Stimulated activated CD4-positive, alpha-beta T cell treated with anti-CD3 and anti-CD28 coated beads, Interleukin-1b, Interleukin-23, amount 100 ng/mL, for 48 hours (primary cell): ENCODE measurements at regions not wholly inside any gene's neighbourhood (a gene's known extent, or its start where the extent isn't known, plus 50 kb on each side); places are given as distances from the start of the nearest gene placed in this dataset.
A peak's percentile ranks its signal among the peaks of the same experiment; 100 is the strongest.
"Not testable (repeated sequence)": the region's sequence is repeated elsewhere in the genome, so short reads cannot be mapped to it uniquely, and the experiment has no call there.

Experiments used
- DNase-seq: peaks from one replicate; pipeline ENCODE4 v3.0.0-alpha.2; 2020

DNA sequence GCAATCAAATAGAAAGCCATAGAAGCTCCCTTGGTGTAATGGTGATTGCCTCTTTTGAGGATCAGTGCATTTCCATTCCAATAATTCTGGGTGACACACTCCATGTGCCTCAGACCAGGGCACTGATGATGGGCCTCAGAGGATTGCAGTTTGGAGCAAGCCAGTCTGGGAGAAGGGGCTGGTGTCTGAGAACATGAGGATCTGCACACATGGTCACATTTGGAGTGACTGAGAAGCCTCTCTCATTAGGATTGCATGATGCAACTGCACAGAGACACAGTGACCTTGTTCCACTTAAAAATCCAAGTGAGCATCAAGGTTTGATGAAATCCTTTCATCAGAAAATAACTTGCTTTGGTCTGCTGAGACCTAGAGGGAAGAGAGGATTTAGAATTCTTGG lies 216.4 kb downstream of the ANKRD30B start:
- no peak for DNase-seq

DNA sequence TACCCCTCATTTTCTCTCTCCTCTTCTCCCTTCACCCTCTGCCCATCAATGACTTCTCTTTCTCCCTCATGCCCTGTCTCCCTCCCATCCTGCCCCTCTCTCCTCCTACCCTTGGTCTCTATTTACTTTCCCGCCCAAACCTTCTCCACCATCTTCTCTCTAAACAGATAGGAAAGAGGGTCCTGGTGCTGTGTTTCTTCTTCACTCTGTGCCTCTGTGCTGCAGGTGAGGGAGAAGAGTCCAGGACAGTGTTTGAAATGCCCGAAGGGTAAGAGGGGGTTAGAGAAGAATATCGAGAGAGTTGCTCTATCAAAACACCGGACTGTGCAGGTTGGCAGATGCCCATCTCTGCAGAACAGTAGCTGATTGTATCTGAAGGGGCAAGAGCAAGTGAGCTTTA lies 217.0 kb downstream of the ANKRD30B start:
- not testable (repeated sequence) for DNase-seq

DNA sequence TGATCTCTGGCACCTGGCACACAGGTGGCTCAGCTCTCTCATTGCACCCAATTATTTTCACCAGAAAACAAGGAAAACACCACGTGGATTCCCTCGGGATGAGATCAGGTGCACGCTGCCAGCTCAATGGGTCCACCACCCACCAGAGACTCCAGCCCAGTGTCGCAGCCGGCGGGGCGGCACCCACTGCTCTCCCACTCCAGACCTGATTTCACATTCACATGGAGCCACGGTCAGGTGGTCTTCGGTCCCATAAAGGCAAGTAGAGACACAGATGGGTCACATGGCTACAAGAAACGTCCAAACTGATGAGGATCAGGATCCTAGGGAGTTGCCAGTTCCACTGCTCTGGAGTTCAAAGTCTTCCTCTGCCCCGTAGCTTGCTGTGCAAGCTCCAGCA lies 217.6 kb downstream of the ANKRD30B start:
- DNase-seq = no peak

DNA sequence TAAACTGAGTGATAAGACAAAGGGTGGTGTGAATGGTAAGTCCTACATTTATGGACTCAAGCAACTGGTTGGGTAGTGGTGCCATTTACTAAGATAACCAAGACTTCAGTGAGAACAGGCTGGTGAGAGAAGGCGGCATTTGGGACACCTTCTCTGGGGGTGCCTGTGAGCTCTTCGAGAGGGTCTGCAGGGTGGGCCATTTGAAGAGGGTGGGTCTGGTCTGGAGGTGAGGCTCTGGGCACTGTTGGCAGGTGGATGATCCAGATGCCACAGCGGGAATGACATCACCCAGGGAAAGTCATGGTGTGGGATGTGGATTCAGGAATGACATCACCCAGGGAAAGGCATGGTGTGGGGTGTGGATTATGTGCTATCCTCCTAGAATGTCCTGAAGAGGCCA lies 219.3 kb downstream of the ANKRD30B start:
- not testable (repeated sequence) for DNase-seq

DNA sequence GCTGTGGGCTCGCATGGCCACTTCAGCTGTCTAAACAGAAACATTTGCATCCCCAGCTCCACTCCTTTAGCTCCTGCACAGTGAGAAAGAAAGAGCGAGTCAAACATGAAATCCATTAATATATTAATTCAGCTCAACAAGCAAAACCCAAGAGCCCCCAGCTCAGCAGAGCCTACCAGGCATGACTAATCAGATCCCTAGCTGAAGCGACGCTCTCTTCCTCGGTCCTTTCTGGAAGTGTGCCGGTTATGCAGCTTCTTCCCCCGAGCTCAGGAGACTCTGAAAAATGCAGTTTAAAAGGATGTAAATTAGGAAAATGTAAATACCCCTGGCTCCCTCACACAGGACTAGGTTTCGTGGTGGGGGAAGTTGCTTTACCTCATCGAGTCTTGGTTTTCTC lies 221.5 kb downstream of the ANKRD30B start:
- DNase-seq = no peak

DNA sequence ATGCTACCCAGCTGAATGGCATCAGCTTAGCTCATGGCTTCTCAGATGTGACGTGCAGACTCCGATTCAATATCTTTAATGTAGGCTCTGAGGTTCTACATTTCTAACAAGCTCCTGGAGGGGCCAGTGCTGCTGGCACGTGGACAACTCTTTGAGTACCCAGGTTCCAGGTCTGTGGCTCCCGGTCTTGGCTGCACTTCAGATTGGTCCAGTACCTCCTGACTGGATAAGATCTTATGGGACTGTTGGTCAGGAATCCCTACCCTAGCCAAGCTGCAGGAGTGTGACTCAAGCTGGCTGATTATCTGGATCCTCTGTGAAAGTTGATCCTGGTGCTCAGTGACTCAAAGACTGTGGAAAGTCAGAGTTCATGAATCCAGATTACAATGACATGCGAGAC lies 222.1 kb downstream of the ANKRD30B start:
- no peak for DNase-seq

DNA sequence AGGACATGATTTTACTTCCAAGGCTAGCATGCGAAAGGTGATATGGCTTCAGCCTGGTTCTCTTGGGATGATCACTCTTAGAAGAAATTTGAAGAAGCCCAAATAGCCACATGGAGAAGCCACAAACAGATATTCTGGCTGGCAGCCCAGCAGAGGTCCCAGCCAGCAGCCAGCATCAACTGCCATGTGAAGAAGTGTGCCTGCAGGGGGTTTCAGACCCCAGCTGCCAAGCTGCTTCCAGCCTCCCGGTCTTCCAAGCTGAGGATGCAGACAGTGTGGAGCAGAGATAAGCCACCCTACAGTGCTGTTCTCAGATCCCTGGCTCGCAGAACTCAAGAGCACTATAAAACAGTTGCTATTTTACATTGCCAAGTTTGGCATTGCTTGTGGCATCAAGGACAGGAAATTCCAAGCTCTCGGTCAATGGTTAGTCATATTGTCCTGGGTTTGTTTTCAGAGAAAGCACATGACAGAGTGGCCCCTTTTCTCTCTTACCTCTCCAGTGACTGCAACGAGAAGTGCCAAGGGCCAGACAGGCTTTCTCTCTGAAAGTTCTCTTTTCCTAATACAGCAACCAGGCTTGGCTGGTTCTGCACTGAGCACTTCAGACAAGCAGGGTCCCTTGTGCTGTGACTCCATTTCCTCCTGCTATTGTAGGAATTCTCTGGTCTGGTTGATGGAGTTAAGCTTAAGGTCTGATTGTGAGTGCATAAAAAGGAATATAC lies 223.7 kb downstream of the ANKRD30B start:
- DNase-seq = no peak

DNA sequence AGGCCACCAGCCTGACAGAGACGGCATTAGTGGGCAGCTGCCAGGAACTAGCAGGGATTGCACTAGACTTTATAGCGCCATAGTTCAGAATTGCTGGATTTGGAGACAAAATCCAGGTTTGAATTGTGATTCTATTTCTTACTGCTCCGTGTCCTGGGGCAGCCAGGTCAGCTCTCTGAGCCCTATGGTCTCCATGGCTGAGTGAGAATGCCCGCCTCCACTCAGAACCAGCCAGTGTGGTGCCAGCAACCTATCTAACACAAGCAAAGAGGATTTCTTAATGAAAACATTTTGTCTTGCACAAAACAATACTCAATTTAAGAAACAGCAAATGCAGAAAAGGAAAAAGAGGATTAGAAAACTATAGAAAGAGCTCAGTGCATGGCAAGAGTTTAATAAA lies 225.4 kb downstream of the ANKRD30B start:
- DNase-seq = not testable (repeated sequence)

DNA sequence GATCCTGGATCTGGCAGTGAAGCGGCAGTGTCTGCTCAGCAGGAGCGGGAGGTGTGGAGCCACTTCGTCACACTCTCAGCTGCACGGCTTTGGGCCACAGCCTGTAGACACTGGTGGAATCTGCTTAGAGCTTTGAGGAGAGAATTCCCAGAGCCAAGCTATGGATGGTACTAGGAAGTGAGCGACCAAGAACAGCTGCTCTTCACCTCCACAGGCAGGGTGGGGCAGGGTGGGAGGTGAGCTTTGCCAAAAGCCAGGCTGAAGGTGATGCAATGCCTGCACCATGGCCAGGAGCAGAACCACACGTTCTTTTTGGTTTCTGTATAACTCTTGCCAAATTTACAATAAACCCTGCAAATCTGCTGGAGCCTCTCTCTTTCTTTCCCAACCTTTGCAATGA lies 226.1 kb downstream of the ANKRD30B start:
- no peak for DNase-seq

DNA sequence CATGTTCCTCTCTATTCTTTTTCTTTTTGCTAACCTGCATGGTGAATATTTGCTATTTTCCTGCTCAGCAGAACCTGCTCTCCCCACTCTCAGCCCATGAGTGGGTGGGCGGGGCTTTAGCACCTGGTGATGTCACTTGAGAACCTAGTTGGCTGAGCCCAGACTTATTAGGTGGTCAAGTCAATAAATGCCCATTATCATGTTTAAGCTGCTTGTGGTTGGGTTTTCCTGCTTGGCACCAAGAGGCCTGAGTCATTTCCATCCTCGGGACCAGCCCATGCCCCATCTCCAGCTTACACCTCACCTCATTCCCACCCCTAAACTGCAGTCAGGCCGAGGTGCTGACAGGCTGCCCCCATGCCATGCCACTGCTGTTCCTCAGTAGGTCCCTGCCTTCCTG lies 226.6 kb downstream of the ANKRD30B start:
- DNase-seq = no peak

DNA sequence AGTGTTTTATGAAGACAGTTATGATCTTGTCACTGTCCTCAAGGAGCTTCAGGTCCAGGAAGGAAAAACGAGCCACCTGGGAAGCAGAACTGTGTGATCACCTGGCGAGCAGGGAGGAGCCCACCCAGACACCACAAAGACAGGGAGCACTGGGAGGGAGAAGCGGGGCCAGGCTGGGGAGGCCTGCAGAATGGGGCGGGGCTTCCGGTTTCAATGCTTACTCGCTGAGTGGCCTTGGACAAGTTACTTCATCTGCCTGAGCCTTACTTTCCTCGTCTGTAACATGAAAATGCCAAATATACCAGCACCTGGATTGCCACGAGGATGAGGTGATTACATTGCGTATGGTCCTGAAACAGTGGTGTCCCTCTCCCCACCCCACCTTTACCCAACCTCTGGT lies 227.5 kb downstream of the ANKRD30B start:
- DNase-seq = no peak

DNA sequence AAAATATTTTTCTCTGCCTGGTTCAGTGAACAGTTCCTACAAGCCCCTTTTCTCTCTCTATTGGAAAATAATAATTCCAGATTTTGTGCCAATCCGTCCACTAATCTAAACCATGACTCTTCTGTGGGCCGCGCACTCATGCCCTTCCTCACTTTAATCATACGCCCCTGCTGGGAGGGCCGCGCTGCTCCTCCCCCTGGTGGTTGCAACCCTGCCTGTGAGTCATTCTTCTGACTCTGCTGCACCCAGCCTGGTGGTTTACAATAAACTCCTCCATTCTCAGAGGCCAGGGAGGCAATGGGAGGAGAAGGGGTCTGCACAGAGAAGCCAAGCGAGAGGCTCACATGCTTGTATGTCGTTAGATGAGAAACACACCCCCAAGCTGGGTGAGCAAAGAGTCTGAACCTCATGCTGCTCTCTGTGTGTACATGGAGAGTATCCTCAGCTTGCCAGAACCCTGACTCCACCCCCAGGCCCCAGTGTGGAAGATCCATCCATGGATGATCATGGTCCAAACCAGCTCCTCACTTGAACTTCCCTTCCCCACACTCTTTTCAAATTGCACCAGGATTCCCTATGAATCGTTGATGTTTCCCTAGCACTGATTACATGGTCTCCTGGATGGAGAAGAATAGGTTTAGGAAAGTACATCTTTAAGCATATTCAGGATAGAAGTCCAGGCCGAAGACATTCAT lies 228.9 kb downstream of the ANKRD30B start:
- DNase-seq = no peak

DNA sequence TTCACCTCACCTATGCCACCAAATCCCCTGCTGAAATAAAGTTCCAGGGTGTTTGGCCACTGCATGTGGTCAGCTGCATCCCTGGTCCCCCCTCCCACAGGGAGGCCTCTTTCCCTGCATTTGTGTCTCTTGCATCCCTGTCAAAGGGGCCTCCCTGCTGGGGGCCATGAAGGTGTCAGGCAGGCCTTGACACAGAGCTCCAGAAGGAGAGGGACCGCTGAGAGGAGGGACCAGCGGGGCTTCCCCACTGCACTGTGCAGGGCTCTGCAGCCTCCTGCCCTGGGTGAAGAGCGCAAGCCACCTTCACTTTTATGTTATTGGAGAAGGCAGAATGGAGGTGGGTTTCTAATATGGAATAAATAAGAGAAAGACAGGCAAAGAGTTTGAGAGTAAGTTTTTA lies 230.2 kb downstream of the ANKRD30B start:
- DNase-seq = no peak

DNA sequence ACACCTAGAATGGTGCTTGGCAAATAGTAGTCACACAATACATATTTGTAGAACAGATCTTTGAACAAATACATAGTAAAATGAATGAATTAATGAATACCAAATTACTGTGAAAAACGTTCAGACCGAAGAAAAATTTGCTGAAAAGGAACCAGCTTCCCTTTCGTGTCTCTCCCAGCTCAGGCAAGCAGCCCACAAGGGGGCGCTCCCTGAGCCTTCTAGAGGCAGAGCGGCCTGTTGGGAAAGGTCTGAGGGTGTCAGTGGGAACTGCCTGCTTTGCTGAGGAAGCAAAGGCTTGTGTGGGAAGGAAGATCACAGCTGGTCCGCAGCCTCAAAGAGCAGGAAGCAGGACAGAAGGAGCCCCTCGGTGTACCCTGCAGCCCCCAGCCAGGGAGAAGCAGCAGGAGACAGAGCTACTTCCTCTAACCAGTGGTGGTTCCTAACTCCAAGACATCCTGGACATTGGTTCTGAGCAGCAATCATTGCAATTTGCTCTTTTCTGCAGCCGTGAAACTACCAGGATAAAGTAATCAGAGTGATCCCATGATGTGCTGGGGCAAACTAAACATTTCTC lies 231.1 kb downstream of the ANKRD30B start:
- peak; percentile 48 for DNase-seq

DNA sequence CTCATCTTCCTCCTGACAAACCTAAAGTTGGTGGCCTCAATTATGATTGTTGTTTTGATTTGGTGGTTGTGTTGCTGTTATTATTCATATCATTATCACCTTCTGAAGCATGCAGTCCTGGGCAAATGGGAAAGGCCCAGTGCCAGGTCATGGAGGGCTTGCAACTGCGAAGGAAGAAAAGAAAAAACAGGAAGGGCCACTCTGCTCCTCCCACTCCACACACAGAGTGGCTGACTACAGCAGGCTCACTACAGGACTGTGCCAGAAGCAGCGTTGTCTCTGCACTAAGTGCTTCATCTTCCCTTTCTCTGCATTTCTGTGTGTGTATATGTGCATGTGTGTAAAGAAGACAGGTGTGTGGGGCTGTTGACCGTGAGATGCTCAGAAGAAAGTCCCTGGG lies 231.9 kb downstream of the ANKRD30B start:
- DNase-seq = no peak

DNA sequence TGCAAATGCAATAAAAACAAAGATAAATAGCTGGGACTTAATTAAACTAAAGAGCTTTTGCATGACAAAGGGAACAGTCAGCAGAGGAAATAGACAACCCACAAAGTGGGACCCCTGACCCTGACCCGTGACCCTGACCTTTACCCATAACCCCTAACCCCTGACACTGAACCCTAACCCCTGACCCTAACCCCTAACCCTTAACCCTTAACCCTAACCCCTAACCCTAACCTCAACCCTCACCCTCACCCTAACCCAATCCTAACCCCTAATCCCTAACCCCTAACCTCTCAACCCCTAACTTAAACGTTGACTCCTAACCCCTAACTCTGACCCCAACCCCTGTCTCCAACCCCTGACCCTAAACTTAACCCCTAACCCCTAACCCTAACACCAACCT lies 236.6 kb downstream of the ANKRD30B start:
- DNase-seq = not testable (repeated sequence)

DNA sequence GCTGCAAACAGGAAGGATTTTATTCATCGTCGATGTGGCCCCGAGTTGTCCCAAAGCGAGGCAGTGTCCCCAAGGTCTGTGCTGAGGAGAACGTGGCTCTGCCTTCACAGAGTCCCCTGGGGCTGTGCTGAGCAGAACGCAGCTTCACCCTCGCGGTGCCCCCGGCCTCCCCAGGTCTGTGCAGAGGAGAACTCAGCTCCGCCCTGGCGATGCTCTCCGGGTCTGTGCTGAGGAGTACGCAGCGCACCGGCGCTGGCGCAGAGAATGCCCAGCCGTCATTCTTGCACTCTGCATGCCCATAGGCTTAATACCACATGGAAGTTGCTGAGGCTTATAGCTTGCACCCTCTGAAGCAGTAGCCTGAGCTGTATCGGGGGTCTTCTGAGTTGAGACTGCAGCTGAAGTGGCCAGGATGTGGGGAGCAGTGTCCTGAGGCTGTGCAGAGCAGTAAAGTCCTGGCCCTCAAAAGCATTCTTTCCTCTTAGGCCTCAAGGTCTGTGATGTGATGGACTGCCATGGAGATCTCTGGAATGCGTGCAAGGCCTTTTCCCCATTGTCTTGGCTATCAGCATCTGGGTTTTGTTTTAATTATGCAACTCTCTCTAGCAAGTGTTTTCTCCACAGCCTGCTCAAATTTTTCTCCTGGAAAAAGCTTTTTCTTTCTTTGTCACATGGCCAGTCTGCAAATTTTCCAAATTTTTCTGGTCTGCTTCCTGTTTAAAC lies 237.5 kb downstream of the ANKRD30B start:
- not testable (repeated sequence) for DNase-seq

DNA sequence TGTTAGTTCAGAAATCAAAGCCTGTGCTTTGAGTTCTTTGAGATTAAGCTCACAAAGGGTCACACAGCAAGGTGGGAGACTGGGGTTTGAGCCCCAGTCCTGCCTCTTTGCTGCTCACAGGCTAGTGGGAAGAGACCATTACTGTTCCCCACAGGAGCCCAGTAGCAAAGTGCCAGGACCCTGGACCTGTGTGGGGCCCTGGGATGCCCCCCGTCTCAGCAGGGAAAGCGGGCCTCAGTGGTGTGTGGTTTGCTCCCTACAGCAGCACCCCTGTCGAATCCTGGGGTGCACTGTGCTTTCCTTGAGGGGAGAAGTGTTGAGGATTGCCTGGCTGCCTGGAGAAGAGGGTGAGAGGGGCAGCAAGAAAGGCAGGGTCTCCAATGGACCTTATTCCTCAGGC lies 239.4 kb downstream of the ANKRD30B start:
- not testable (repeated sequence) for DNase-seq

DNA sequence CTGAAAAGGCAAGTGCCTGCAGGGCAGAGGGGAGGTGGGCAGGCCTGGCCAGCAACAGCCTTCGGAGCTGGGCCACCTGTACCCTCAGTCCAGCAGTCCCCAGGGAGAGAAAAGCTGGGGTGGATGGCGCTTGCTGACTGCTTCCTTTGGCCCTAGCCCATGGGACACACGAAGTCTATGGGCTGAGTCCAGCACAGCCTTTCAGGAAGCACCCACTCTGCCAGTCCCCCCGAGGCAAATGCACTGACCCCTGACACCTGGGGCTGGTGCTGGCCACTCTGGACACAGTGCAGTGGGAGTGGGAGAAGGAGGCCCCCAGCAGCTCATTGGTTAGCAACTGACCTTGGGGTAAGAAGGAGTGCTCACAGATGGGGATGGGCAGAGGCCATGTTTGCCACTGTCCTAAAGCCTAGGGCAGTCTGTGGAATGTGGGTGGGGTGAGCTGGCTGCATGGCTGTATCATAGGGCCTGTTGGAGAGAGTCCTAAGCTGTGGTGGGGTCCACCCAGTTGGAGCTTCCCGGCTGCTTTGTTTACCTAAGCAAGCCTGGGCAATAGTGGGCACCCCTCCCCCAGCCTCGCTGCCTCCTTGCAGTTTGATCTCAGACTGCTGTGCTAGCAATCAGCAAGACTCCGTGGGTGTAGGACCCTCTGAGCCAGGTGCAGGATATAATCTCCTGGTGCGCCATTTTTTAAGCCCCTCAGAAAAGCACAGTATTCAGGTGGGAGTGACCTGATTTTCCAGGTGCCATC lies 240.2 kb downstream of the ANKRD30B start:
- not testable (repeated sequence) for DNase-seq

DNA sequence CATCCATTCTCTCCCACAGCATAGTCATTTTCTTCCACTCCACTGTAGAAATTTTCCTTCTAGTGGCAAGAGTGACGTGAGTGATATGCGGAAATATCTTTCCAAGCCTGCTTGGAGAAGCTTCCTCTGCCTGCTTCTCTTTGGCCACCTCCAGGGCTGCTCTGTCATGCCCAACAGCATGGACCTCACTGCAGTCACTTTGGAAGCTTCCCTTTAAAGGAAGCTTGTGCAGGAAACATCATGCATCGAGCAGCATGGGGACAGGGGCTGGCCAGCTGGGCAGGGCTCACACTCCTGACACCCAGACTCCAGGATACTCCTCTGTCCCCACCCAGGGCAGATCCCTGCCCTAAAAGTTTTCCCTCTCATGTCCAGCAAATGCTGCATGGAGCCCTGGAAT lies 241.6 kb downstream of the ANKRD30B start:
- not testable (repeated sequence) for DNase-seq

DNA sequence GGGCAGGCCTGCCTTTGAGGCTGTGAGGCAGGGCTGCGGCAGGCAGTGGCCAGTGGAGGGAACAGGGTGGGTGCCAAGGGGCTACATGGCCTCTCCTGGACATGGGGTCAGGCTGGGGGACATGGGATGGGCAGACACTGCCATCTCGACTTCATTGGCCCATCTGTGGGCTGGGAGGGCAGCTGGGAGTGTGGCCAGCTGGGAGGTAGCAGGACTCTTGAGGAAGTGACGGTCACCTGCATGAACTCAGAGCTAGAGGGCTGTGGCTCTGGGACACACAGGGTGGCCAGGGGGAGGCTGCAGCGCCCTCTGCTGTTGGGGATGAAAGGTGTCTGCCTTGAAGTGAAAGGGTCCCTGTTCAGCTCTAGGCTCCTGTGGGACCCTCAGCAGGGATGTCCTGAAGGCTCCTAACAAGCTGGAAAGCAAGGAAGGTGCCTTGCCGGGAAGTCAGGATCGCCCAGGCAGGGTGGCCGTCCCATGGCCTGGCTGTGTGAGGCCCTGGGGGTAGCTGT lies 244.0 kb downstream of the ANKRD30B start:
- not testable (repeated sequence) for DNase-seq

DNA sequence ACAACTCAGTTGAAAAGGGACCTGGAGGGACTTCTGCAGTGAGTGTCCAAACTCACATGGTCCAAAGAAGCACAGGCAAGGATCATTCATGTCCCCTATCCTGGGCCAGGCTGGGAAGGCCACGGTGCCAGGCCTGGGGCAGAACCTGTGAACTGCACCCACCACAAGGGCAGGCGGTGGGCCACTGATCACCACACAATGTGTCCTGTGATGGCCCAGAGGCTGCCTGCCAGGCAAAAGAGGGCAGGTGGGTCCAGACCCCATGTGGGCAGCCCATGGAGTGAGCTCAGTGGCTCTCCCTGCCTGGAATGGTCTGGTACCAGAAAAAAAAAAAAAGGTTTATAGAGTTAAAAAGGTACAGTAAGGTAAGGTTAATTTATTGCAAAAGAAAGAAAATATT lies 244.8 kb downstream of the ANKRD30B start:
- not testable (repeated sequence) for DNase-seq

DNA sequence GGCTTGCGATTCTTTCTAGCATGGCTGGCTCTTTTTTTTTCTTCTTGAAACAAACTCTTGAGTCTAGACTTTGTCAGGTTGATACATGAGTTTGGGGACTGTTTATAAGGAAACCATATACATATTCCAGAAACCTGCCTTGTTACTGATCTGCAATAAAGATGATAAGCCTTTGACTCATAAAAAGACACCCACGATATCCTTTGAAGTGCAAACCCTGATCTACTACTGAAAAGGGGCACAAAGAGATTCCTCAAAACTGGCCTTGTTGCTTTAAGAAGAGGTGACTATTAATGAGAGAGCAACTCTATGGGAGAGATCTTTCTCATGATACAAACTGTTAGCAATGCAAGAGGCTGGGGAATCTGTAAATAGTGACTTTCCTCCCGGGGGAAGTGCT lies 247.1 kb downstream of the ANKRD30B start:
- not testable (repeated sequence) for DNase-seq
